ENCODE measurements at regions not wholly inside any gene's neighbourhood (a gene's known extent, or its start where the extent isn't known, plus 50 kb on each side); places are given as distances from the start of the nearest gene placed in this dataset.

DNA sequence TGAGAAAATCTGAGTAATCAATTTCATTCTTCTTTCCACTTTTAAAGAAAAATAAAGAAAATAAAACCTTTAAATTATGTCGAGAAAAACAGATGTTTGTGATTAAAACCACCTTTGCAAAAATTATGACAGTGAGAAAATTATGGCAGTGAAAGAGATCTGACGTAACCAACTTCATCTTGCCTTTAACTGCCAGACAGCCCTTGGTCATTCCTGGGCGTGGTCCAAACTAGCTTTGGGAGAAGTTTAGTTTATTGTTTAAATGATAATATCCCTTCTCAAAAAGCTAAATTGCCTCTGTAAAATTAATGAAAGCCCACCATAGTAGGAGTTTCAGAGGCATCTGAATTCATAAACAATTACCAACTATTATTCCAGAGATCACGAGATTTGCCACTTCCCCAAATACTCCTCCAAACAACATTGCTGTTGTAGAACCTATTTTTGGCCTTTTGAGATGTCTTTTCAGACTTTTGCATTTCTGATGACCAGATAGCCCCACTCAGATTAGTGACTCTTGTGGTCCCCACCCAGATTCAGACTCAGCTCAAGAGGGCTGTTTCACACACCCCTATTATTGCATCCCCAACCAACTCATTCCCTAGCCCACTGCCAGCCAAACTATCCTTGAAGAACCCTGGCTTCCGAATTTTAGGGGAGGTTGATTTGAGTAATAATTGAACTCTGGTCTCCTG lies 664.4 kb upstream of the CBLB start:
- TF ChIP-seq CTCF (IDR thresholded peaks at IDR 0.05; ENCODE audit: unreplicated experiment in 3 of 3), result no peak
- no peaks in the 10 kb centered on the region for H3K36me3 Mint-ChIP-seq (ENCODE audit: low read depth)
- H3K27ac Mint-ChIP-seq, result peak overlapping the region in 1 of 3 experiments; percentile 27
- H3K4me1 Mint-ChIP-seq, result no peaks in the 10 kb centered on the region
- peaks cover 41% of the 10 kb centered on the region for H3K9me3 Mint-ChIP-seq
- H3K27me3 Mint-ChIP-seq (ENCODE audit: low read depth), result no peaks in the 10 kb centered on the region
- no peak overlapping the region for H3K4me3 Mint-ChIP-seq

DNA sequence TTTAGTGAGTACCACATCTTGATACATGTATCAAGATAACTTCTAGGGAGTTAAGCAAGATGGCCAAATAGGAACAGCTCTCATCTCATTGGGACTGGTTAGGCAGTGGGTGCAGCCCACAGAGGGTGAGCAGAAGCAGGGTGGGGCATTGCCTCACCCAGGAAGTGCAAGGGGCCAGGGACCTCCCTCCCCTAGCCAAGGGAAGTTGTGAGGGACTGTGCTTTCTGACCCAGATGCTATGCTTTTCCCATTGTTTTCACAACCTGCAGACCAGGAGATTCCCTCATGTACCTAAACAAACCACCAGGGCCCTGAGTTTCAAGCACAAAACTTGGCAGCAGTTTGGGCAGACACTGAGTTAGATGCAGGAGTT lies 665.0 kb upstream of the CBLB start:
- TF ChIP-seq CTCF (IDR thresholded peaks at IDR 0.05; ENCODE audit: unreplicated experiment in 3 of 3), result no peak
- H3K36me3 Mint-ChIP-seq (ENCODE audit: low read depth), result no peaks in the 10 kb centered on the region
- no peaks in the 10 kb centered on the region for H3K4me1 Mint-ChIP-seq
- H3K27ac Mint-ChIP-seq, result no peak overlapping the region
- H3K9me3 Mint-ChIP-seq, result peaks cover 44% of the 10 kb centered on the region
- no peak overlapping the region for H3K4me3 Mint-ChIP-seq
- no peaks in the 10 kb centered on the region for H3K27me3 Mint-ChIP-seq (ENCODE audit: low read depth)

DNA sequence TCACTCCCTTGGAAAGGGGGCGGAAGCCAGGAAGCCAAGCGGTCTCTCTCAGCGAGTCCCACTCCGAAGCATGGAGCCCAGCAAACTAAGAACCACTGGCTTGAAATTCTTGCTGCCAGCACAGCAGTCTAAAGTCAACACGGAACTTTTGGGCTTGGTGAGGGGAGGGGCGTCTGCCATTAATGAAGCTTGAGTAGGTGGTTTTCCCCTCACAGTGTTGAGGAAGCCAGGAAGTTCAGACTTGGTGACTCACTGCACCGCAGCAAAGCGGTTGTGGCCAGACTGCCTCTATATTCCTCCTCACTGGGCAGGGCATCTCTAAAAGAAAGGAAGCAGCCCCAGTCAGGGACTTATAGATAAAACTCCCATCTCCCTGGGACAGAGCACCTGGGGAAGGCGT lies 665.4 kb upstream of the CBLB start:
- Mint-ChIP-seq H3K4me1 (no peaks in the 10 kb centered on the region), H3K9me3 (peaks cover 47% of the 10 kb centered on the region), H3K27ac (no peak overlapping the region), H3K4me3 (no peak overlapping the region), H3K36me3 (ENCODE audit: low read depth) (no peaks in the 10 kb centered on the region), H3K27me3 (ENCODE audit: low read depth) (no peaks in the 10 kb centered on the region)
- no peak for TF ChIP-seq CTCF (IDR thresholded peaks at IDR 0.05; ENCODE audit: unreplicated experiment in 3 of 3)

DNA sequence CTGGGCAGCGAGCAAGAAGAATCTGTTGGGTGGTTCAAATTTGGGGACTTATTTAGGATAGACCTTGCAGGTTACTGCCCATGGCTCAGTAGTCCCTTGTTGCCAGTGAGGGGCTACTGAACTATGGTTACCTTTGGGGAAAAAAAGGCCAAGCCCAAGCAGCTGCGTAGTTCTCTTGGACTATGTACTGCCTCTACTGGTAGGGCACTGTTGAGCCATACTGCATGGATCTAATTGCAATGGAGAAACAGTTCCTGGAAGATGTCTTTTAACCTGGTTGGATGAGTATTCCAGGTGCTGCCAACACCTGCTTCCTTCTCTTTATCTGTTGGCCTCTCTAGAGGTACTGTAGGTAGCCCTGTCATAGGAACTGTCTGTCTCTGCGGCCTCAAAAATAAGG lies 671.9 kb upstream of the CBLB start:
- peaks cover 28% of the 10 kb centered on the region for H3K9me3 Mint-ChIP-seq
- H3K27me3 Mint-ChIP-seq (ENCODE audit: low read depth), result no peaks in the 10 kb centered on the region
- H3K4me1 Mint-ChIP-seq, result no peaks in the 10 kb centered on the region
- H3K27ac Mint-ChIP-seq, result no peak overlapping the region
- no peaks in the 10 kb centered on the region for H3K36me3 Mint-ChIP-seq (ENCODE audit: low read depth)
- no peak overlapping the region for H3K4me3 Mint-ChIP-seq
- no peak for TF ChIP-seq CTCF (IDR thresholded peaks at IDR 0.05; ENCODE audit: unreplicated experiment in 3 of 3)

GRCh38 chr3:106542101-106542769 lies 673.4 kb upstream of the CBLB start:
- Mint-ChIP-seq H3K4me3 (no peak overlapping the region), H3K27ac (no peak overlapping the region), H3K36me3 (ENCODE audit: low read depth) (no peaks in the 10 kb centered on the region), H3K4me1 (no peaks in the 10 kb centered on the region), H3K27me3 (ENCODE audit: low read depth) (no peaks in the 10 kb centered on the region), H3K9me3 (peaks cover 26% of the 10 kb centered on the region)
- no peak for TF ChIP-seq CTCF (IDR thresholded peaks at IDR 0.05; ENCODE audit: unreplicated experiment in 3 of 3)
